ENCODE measurements at regions not wholly inside any gene's neighbourhood (a gene's known extent, or its start where the extent isn't known, plus 50 kb on each side); places are given as distances from the start of the nearest gene placed in this dataset.

GRCh38 chr16:73142053-73142854 lies 94.3 kb upstream of the ZFHX3 start:
- in situ Hi-C loops (cut with MboI; ENCODE audit: low pct_unique_long_range_greater_than_20kb, low sequenced_read_pairs, unreplicated experiment), result no loop called here
- TF ChIP-seq, protein P1, sequence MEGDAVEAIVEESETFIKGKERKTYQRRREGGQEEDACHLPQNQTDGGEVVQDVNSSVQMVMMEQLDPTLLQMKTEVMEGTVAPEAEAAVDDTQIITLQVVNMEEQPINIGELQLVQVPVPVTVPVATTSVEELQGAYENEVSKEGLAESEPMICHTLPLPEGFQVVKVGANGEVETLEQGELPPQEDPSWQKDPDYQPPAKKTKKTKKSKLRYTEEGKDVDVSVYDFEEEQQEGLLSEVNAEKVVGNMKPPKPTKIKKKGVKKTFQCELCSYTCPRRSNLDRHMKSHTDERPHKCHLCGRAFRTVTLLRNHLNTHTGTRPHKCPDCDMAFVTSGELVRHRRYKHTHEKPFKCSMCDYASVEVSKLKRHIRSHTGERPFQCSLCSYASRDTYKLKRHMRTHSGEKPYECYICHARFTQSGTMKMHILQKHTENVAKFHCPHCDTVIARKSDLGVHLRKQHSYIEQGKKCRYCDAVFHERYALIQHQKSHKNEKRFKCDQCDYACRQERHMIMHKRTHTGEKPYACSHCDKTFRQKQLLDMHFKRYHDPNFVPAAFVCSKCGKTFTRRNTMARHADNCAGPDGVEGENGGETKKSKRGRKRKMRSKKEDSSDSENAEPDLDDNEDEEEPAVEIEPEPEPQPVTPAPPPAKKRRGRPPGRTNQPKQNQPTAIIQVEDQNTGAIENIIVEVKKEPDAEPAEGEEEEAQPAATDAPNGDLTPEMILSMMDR (IDR thresholded peaks at IDR 0.05; ENCODE audit: extremely low read depth, insufficient read depth, missing control alignments), result no peak
- DNase-seq (ENCODE audit: low spot score), result no peak

- TF ChIP-seq, protein P1 (IDR thresholded peaks at IDR 0.05; ENCODE audit: extremely low read depth, insufficient read depth, missing control alignments), result no peak
- in situ Hi-C loops (cut with MboI; ENCODE audit: low pct_unique_long_range_greater_than_20kb, low sequenced_read_pairs, unreplicated experiment), result no loop called here
- no peak for DNase-seq (ENCODE audit: low spot score)
Observed at GRCh38 chr16:73140929-73141328, 93.0 kb upstream of the ZFHX3 start.

- in situ Hi-C loops (cut with MboI; ENCODE audit: low pct_unique_long_range_greater_than_20kb, low sequenced_read_pairs, unreplicated experiment), result no loop called here
- TF ChIP-seq, protein P1 (IDR thresholded peaks at IDR 0.05; ENCODE audit: extremely low read depth, insufficient read depth, missing control alignments), result no peak
- DNase-seq (ENCODE audit: low spot score), result no peak
Observed at GRCh38 chr16:73131156-73131862, 83.4 kb upstream of the ZFHX3 start.

GRCh38 chr16:73129455-73129854 lies 81.5 kb upstream of the ZFHX3 start:
- DNase-seq (ENCODE audit: low spot score), result no peak
- TF ChIP-seq, protein P1 (IDR thresholded peaks at IDR 0.05; ENCODE audit: extremely low read depth, insufficient read depth, missing control alignments), result no peak
- in situ Hi-C loops (cut with MboI; ENCODE audit: low pct_unique_long_range_greater_than_20kb, low sequenced_read_pairs, unreplicated experiment), result no loop called here

GRCh38 chr16:73126525-73126853 lies 78.6 kb upstream of the ZFHX3 start:
- TF ChIP-seq, protein P1 (IDR thresholded peaks at IDR 0.05; ENCODE audit: extremely low read depth, insufficient read depth, missing control alignments), result no peak
- in situ Hi-C loops (cut with MboI; ENCODE audit: low pct_unique_long_range_greater_than_20kb, low sequenced_read_pairs, unreplicated experiment), result no loop called here
- no peak for DNase-seq (ENCODE audit: low spot score)

- no peak for DNase-seq (ENCODE audit: low spot score)
- TF ChIP-seq, protein P1 (IDR thresholded peaks at IDR 0.05; ENCODE audit: extremely low read depth, insufficient read depth, missing control alignments), result no peak
- in situ Hi-C loops (cut with MboI; ENCODE audit: low pct_unique_long_range_greater_than_20kb, low sequenced_read_pairs, unreplicated experiment), result no loop called here
Observed at GRCh38 chr16:73125850-73126524, 78.1 kb upstream of the ZFHX3 start.

Data from GM13977 (cell line).